ENCODE measurements at regions not wholly inside any gene's neighbourhood (a gene's known extent, or its start where the extent isn't known, plus 50 kb on each side); places are given as distances from the start of the nearest gene placed in this dataset.

DNA sequence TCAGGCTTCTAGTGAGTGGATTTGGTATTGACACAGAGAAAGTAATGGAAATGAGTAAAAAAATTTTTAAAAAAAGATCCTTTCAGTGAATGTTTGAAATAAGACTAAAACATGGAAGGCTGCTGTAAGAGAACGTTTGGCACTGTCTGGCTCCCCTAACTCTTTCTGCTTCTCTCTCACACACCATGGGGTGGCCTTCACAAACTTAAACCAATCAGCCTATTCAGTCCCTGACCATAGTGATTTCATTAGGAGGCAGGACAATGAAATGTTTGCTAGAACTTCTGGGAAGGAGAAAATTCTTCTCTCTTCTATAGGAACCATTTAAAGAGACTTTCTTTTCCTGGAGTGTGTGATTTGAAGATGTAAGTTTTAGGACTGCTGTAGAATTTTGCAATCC lies 84.2 kb upstream of the GRIN2B start:
- no peak overlapping the region for H3K27ac Mint-ChIP-seq
- peaks cover 18% of the 10 kb centered on the region for H3K9me3 Mint-ChIP-seq (ENCODE audit: low read depth)
- peaks cover 12% of the 10 kb centered on the region for H3K27me3 Mint-ChIP-seq
- peaks cover 3% of the 10 kb centered on the region for H3K4me1 Mint-ChIP-seq (ENCODE audit: low read depth)
- TF ChIP-seq, protein P1, sequence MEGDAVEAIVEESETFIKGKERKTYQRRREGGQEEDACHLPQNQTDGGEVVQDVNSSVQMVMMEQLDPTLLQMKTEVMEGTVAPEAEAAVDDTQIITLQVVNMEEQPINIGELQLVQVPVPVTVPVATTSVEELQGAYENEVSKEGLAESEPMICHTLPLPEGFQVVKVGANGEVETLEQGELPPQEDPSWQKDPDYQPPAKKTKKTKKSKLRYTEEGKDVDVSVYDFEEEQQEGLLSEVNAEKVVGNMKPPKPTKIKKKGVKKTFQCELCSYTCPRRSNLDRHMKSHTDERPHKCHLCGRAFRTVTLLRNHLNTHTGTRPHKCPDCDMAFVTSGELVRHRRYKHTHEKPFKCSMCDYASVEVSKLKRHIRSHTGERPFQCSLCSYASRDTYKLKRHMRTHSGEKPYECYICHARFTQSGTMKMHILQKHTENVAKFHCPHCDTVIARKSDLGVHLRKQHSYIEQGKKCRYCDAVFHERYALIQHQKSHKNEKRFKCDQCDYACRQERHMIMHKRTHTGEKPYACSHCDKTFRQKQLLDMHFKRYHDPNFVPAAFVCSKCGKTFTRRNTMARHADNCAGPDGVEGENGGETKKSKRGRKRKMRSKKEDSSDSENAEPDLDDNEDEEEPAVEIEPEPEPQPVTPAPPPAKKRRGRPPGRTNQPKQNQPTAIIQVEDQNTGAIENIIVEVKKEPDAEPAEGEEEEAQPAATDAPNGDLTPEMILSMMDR (IDR thresholded peaks at IDR 0.05; ENCODE audit: unreplicated experiment) = no peak
- no peak overlapping the region for H3K4me3 Mint-ChIP-seq (ENCODE audit: low read depth)
- DNase-seq (ENCODE audit: low spot score, unreplicated experiment) = no peak
- H3K36me3 Mint-ChIP-seq (ENCODE audit: insufficient read depth) = peaks cover 3% of the 10 kb centered on the region

DNA sequence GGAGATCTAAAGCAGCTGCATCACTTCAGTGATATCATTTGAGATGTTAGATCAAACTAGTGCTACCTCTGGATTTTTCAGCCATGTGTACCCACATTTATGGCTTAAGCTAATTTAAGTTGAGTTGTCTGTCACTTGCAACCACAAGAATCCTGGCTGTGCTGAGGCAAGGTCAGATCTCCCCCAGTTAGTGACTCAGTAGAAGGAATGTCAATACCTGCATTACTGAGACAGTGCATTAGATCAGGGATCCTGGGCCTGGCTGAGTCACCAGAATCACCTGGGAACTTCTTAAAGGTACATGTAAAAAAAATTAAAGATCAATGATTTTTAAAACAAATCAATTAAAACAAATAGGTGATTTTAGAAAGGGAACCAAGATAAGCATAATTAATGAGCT lies 84.6 kb upstream of the GRIN2B start:
- Mint-ChIP-seq H3K27me3 (peaks cover 11% of the 10 kb centered on the region), H3K4me1 (ENCODE audit: low read depth) (peaks cover 3% of the 10 kb centered on the region), H3K27ac (no peak overlapping the region), H3K9me3 (ENCODE audit: low read depth) (peaks cover 18% of the 10 kb centered on the region), H3K4me3 (ENCODE audit: low read depth) (no peak overlapping the region), H3K36me3 (ENCODE audit: insufficient read depth) (peaks cover 3% of the 10 kb centered on the region)
- DNase-seq (ENCODE audit: low spot score, unreplicated experiment) = no peak
- TF ChIP-seq, protein P1 (IDR thresholded peaks at IDR 0.05; ENCODE audit: unreplicated experiment) = no peak

DNA sequence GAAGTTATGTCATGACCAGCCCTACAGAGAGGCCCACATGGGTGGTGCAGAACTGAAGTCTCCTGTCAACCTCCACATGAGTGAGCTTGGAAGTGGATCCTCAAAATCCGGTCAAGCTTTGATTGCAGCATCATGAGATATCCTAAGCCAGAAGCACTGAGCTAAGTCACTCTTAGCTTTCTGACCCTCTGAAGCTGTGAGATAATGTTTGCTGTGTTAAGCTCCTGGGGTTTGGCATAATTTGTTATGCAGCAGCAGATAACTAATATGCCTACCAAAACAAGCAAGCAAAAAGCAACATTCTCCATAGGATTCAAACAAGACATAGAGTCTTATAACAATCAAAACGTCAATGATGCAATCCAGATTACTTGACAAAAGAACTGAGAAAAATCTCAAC lies 87.6 kb upstream of the GRIN2B start:
- peaks cover 16% of the 10 kb centered on the region for H3K9me3 Mint-ChIP-seq (ENCODE audit: low read depth)
- TF ChIP-seq, protein P1 (IDR thresholded peaks at IDR 0.05; ENCODE audit: unreplicated experiment) = no peak
- no peak for DNase-seq (ENCODE audit: low spot score, unreplicated experiment)
- H3K4me1 Mint-ChIP-seq (ENCODE audit: low read depth) = peaks cover 22% of the 10 kb centered on the region
- peaks cover 3% of the 10 kb centered on the region for H3K36me3 Mint-ChIP-seq (ENCODE audit: insufficient read depth)
- H3K27ac Mint-ChIP-seq = no peak overlapping the region
- H3K4me3 Mint-ChIP-seq (ENCODE audit: low read depth) = no peak overlapping the region
- H3K27me3 Mint-ChIP-seq = peaks cover 7% of the 10 kb centered on the region

DNA sequence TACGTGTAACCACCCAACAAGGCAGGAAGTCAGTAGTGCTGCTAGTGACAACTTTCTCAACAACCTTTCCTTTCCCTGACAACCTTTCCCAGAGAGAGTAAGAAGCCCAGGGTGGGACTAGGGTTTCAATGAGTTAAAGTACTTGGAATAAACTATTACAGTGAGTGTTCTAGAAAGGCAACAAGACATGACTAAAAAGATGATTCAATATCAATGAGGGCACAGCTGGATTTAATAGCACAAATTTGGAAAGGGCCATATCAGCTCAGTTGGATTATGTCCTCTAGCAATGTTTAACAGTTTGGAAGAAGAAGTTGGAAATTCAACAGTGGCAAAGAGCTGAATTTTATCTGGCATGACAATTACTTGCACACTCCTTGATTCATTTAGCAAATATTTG lies 90.4 kb upstream of the GRIN2B start:
- no peaks in the 10 kb centered on the region for H3K36me3 Mint-ChIP-seq (ENCODE audit: insufficient read depth)
- H3K4me3 Mint-ChIP-seq (ENCODE audit: low read depth) = no peak overlapping the region
- peaks cover 19% of the 10 kb centered on the region for H3K4me1 Mint-ChIP-seq (ENCODE audit: low read depth)
- TF ChIP-seq, protein P1 (IDR thresholded peaks at IDR 0.05; ENCODE audit: unreplicated experiment) = no peak
- H3K27me3 Mint-ChIP-seq = peaks cover 7% of the 10 kb centered on the region
- peaks cover 7% of the 10 kb centered on the region for H3K9me3 Mint-ChIP-seq (ENCODE audit: low read depth)
- no peak for DNase-seq (ENCODE audit: low spot score, unreplicated experiment)
- no peak overlapping the region for H3K27ac Mint-ChIP-seq

DNA sequence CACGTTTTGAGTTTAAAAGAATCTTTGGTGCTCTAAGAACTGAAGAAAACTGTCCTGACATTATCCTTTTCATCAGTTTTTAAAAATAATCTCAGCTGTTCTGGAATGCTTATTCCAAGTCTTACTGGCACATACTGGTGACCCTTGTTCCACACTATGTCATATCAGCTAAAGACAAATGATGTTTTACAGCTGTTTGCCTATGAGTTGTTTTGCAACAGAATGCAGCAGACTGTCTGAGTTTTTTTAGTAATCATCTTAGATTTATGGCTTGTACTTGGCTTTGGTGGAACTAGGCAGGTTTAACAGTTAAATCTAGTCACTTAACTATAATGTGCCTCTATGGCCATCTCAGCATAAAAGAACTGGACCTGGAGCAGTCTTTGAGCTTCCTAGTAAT lies 91.6 kb upstream of the GRIN2B start:
- no peak overlapping the region for H3K4me3 Mint-ChIP-seq (ENCODE audit: low read depth)
- peaks cover 19% of the 10 kb centered on the region for H3K4me1 Mint-ChIP-seq (ENCODE audit: low read depth)
- peak overlapping the region; percentile 0 for H3K27ac Mint-ChIP-seq

More for the DNA sequence above, 91.6 kb upstream of the GRIN2B start:
- H3K27me3 Mint-ChIP-seq = peaks cover 7% of the 10 kb centered on the region
- no peak for DNase-seq (ENCODE audit: low spot score, unreplicated experiment)
- H3K36me3 Mint-ChIP-seq (ENCODE audit: insufficient read depth) = no peaks in the 10 kb centered on the region
- TF ChIP-seq, protein P1 (IDR thresholded peaks at IDR 0.05; ENCODE audit: unreplicated experiment) = no peak
- H3K9me3 Mint-ChIP-seq (ENCODE audit: low read depth) = peaks cover 13% of the 10 kb centered on the region

Data from progenitor cell of endocrine pancreas (in vitro differentiated cells).